ENCODE measurements at regions not wholly inside any gene's neighbourhood (a gene's known extent, or its start where the extent isn't known, plus 50 kb on each side); places are given as distances from the start of the nearest gene placed in this dataset.

- Histone ChIP-seq H3K27me3 (peaks cover 17% of the 10 kb centered on the region), H3K9me3 (no peaks in the 10 kb centered on the region), H3K36me3 (no peaks in the 10 kb centered on the region), H3K4me3 (no peak overlapping the region), H3K27ac (no peak overlapping the region), H3K4me1 (no peaks in the 10 kb centered on the region)
- WGBS, 2 donors (ENCODE audit: low coverage in 1 of 2): 89% methylated on average over 9 of the region's 9 CpGs; no CpG with 5 or more reads in 1 of the 2 donors
- no peak for TF ChIP-seq POLR2AphosphoS5 (IDR thresholded peaks at IDR 0.05)
- no peak for TF ChIP-seq EP300 (IDR thresholded peaks at IDR 0.05; ENCODE audit: low read depth)
- TF ChIP-seq POLR2A (IDR thresholded peaks at IDR 0.05): no peak
- TF ChIP-seq CTCF (IDR thresholded peaks at IDR 0.05): no peak
- in situ Hi-C loops (cut with MboI; ENCODE audit: low pct_ligation_motif_present in 1 of 4, low pct_unique_long_range_greater_than_20kb in 1 of 4, low sequenced_read_pairs in 3 of 4): no loop called here
- intact Hi-C loops (cut with DNase I; ENCODE audit: low total_unique reads): no loop called here
- no peak for DNase-seq
Measured at GRCh38 chr17:77656054-77656453, 302.4 kb upstream of the TNRC6C start.

GRCh38 chr17:77657839-77658238, 300.7 kb upstream of the TNRC6C start:
- 61 to 66% methylated on average over 3 to 6 of the region's 6 CpGs for WGBS, 2 donors (ENCODE audit: low coverage in 1 of 2)

GRCh38 chr17:77660524-77660923, 298.0 kb upstream of the TNRC6C start:
- intact Hi-C loops (cut with DNase I; ENCODE audit: low total_unique reads): no loop called here
- no peak for TF ChIP-seq POLR2A (IDR thresholded peaks at IDR 0.05)
- no peak for TF ChIP-seq POLR2AphosphoS5 (IDR thresholded peaks at IDR 0.05)
- TF ChIP-seq EP300 (IDR thresholded peaks at IDR 0.05; ENCODE audit: low read depth): no peak
- in situ Hi-C loops (cut with MboI; ENCODE audit: low pct_ligation_motif_present in 1 of 4, low pct_unique_long_range_greater_than_20kb in 1 of 4, low sequenced_read_pairs in 3 of 4): no loop called here
- no peaks in the 10 kb centered on the region for H3K9me3 ChIP-seq
- WGBS, 2 donors (ENCODE audit: low coverage in 1 of 2): 60 to 80% methylated on average over 1 to 4 of the region's 4 CpGs
- DNase-seq: no peak
- H3K36me3 ChIP-seq: no peaks in the 10 kb centered on the region
- no peak overlapping the region for H3K4me3 ChIP-seq
- no peak overlapping the region for H3K27ac ChIP-seq
- H3K4me1 ChIP-seq: no peaks in the 10 kb centered on the region
- peaks cover 17% of the 10 kb centered on the region for H3K27me3 ChIP-seq

More at GRCh38 chr17:77657839-77658238, 300.7 kb upstream of the TNRC6C start:
- Histone ChIP-seq H3K36me3 (no peaks in the 10 kb centered on the region), H3K27ac (no peak overlapping the region), H3K4me1 (no peaks in the 10 kb centered on the region), H3K27me3 (peaks cover 17% of the 10 kb centered on the region), H3K9me3 (no peaks in the 10 kb centered on the region), H3K4me3 (no peak overlapping the region)
- TF ChIP-seq POLR2AphosphoS5 (IDR thresholded peaks at IDR 0.05) (no peak), EP300 (IDR thresholded peaks at IDR 0.05; ENCODE audit: low read depth) (no peak), CTCF (IDR thresholded peaks at IDR 0.05) (no peak), POLR2A (IDR thresholded peaks at IDR 0.05) (no peak)
- intact Hi-C loops (cut with DNase I; ENCODE audit: low total_unique reads): no loop called here
- no peak for DNase-seq
- in situ Hi-C loops (cut with MboI; ENCODE audit: low pct_ligation_motif_present in 1 of 4, low pct_unique_long_range_greater_than_20kb in 1 of 4, low sequenced_read_pairs in 3 of 4): no loop called here

GRCh38 chr17:77662833-77663232, 295.7 kb upstream of the TNRC6C start:
- Histone ChIP-seq H3K27ac (no peak overlapping the region), H3K9me3 (no peaks in the 10 kb centered on the region), H3K36me3 (no peaks in the 10 kb centered on the region), H3K4me1 (no peaks in the 10 kb centered on the region), H3K27me3 (no peaks in the 10 kb centered on the region), H3K4me3 (no peak overlapping the region)
- in situ Hi-C loops (cut with MboI; ENCODE audit: low pct_ligation_motif_present in 1 of 4, low pct_unique_long_range_greater_than_20kb in 1 of 4, low sequenced_read_pairs in 3 of 4) (no loop called here), intact Hi-C loops (cut with DNase I; ENCODE audit: low total_unique reads) (no loop called here)
- 70 to 100% methylated on average over 2 to 4 of the region's 4 CpGs for WGBS, 2 donors (ENCODE audit: low coverage in 1 of 2)
- no peak for DNase-seq
- TF ChIP-seq POLR2A (IDR thresholded peaks at IDR 0.05) (no peak), POLR2AphosphoS5 (IDR thresholded peaks at IDR 0.05) (no peak), EP300 (IDR thresholded peaks at IDR 0.05; ENCODE audit: low read depth) (no peak), CTCF (IDR thresholded peaks at IDR 0.05) (no peak)

- Histone ChIP-seq H3K36me3 (no peaks in the 10 kb centered on the region), H3K4me1 (no peaks in the 10 kb centered on the region), H3K27me3 (no peaks in the 10 kb centered on the region), H3K27ac (no peak overlapping the region), H3K4me3 (no peak overlapping the region), H3K9me3 (peaks cover 5 to 13% of the 10 kb centered on the region in 2 donors)
- intact Hi-C loops (cut with DNase I; ENCODE audit: low total_unique reads) (no loop called here), in situ Hi-C loops (cut with MboI; ENCODE audit: low pct_ligation_motif_present in 1 of 4, low pct_unique_long_range_greater_than_20kb in 1 of 4, low sequenced_read_pairs in 3 of 4) (no loop called here)
- TF ChIP-seq CTCF (IDR thresholded peaks at IDR 0.05) (no peak), POLR2A (IDR thresholded peaks at IDR 0.05) (no peak), POLR2AphosphoS5 (IDR thresholded peaks at IDR 0.05) (no peak), EP300 (IDR thresholded peaks at IDR 0.05; ENCODE audit: low read depth) (no peak)
- 86 to 88% methylated on average over 2 to 13 of the region's 13 CpGs for WGBS, 2 donors (ENCODE audit: low coverage in 1 of 2)
- DNase-seq: no peak
Measured at GRCh38 chr17:77664097-77664729, 294.3 kb upstream of the TNRC6C start.

Measured in transverse colon (tissue), 4 donors.